Stimulated activated CD4-positive, alpha-beta T cell treated with anti-CD3 and anti-CD28 coated beads, Interleukin-1b, Interleukin-23, amount 100 ng/mL, for 1 hour (primary cell): ENCODE measurements at regions not wholly inside any gene's neighbourhood (a gene's known extent, or its start where the extent isn't known, plus 50 kb on each side); places are given as distances from the start of the nearest gene placed in this dataset.

Source experiments
- DNase-seq, 2 donors: peaks; one replicate each; pipeline ENCODE4 v3.0.0-alpha.2; 2020; ENCODE audit warnings: low read depth in 2 of 2

- no peak for DNase-seq
Observed at GRCh38 chr15:93485438-93486327, 396.7 kb upstream of the RGMA start.

- no peak for DNase-seq
Observed at GRCh38 chr15:93483923-93484322, 394.9 kb upstream of the RGMA start.

- no peak for DNase-seq
Observed at GRCh38 chr15:93482731-93483130, 393.7 kb upstream of the RGMA start.

- no peak for DNase-seq
Observed at GRCh38 chr15:93479715-93480114, 390.7 kb upstream of the RGMA start.

GRCh38 chr15:93478947-93479346 lies 389.9 kb upstream of the RGMA start:
- no peak for DNase-seq

- no peak for DNase-seq
Observed at GRCh38 chr15:93477721-93478120, 388.7 kb upstream of the RGMA start.

GRCh38 chr15:93477188-93477587 lies 388.2 kb upstream of the RGMA start:
- DNase-seq = no peak

GRCh38 chr15:93476491-93477177 lies 387.6 kb upstream of the RGMA start:
- DNase-seq = no peak

- no peak for DNase-seq
Observed at GRCh38 chr15:93474728-93475127, 385.7 kb upstream of the RGMA start.

GRCh38 chr15:93469994-93470393 lies 381.0 kb upstream of the RGMA start:
- DNase-seq = no peak

GRCh38 chr15:93467337-93467736 lies 378.3 kb upstream of the RGMA start:
- no peak for DNase-seq

GRCh38 chr15:93466380-93466779 lies 377.4 kb upstream of the RGMA start:
- DNase-seq = no peak

GRCh38 chr15:93462690-93463089 lies 373.7 kb upstream of the RGMA start:
- no peak for DNase-seq

GRCh38 chr15:93460717-93461116 lies 371.7 kb upstream of the RGMA start:
- no peak for DNase-seq

GRCh38 chr15:93459396-93459795 lies 370.4 kb upstream of the RGMA start:
- DNase-seq = no peak

GRCh38 chr15:93458597-93458996 lies 369.6 kb upstream of the RGMA start:
- no peak for DNase-seq

GRCh38 chr15:93454788-93455187 lies 365.8 kb upstream of the RGMA start:
- DNase-seq = no peak

GRCh38 chr15:93452537-93453211 lies 363.7 kb upstream of the RGMA start:
- DNase-seq = no peak

GRCh38 chr15:93451822-93452221 lies 362.8 kb upstream of the RGMA start:
- no peak for DNase-seq

GRCh38 chr15:93451265-93451664 lies 362.3 kb upstream of the RGMA start:
- no peak for DNase-seq

- DNase-seq = no peak
Observed at GRCh38 chr15:93449798-93450197, 360.8 kb upstream of the RGMA start.

- no peak for DNase-seq
Observed at GRCh38 chr15:93438310-93438709, 349.3 kb upstream of the RGMA start.

- DNase-seq = no peak
Observed at GRCh38 chr15:93432474-93432873, 343.5 kb upstream of the RGMA start.
